HEK293 (cell line): ENCODE measurements at regions not wholly inside any gene's neighbourhood (a gene's known extent, or its start where the extent isn't known, plus 50 kb on each side); places are given as distances from the start of the nearest gene placed in this dataset.

Source experiments
- CTCF ChIP-seq: fragments of 450-650 bp; formaldehyde crosslinking; IDR thresholded peaks from 2 replicates; pipeline ENCODE4 v1.5.1; 2016; ENCODE audit warnings: missing biosample characterization, missing genetic modification characterization
- TSHZ1 ChIP-seq: fragments of 450-650 bp; formaldehyde crosslinking; IDR thresholded peaks from 2 replicates; pipeline ENCODE4 v1.5.1; 2016; ENCODE audit warnings: missing biosample characterization, missing genetic modification characterization, borderline replicate concordance
- YY1 ChIP-seq: fragments of 450-650 bp; formaldehyde crosslinking; IDR thresholded peaks from 2 replicates; pipeline ENCODE4 v1.5.1; 2018; ENCODE audit warnings: missing biosample characterization, missing genetic modification characterization
- ZBTB1 ChIP-seq: fragments of 450-650 bp; formaldehyde crosslinking; IDR thresholded peaks from 2 replicates; pipeline ENCODE4 v1.5.1; 2016; ENCODE audit warnings: missing biosample characterization, missing genetic modification characterization
- ZNF174 ChIP-seq: fragments of 450-650 bp; formaldehyde crosslinking; IDR thresholded peaks from 2 replicates; pipeline ENCODE4 v1.5.0; 2017; ENCODE audit warnings: missing biosample characterization, mild to moderate bottlenecking, missing genetic modification characterization
- ZNF302 ChIP-seq: fragments of 450-650 bp; formaldehyde crosslinking; IDR thresholded peaks from 2 replicates; pipeline ENCODE4 v1.5.1; 2016; ENCODE audit warnings: missing biosample characterization, missing genetic modification characterization, low read depth
- ZNF404 ChIP-seq: fragments of 450-650 bp; formaldehyde crosslinking; IDR thresholded peaks from 2 replicates; pipeline ENCODE4 v1.5.1; 2017; ENCODE audit warnings: missing biosample characterization, missing genetic modification characterization

- TF ChIP-seq CTCF (tag by site-specific recombination) (no peak), ZNF404 (tag by site-specific recombination) (no peak), YY1 (tag by site-specific recombination) (no peak), ZNF302 (tag by site-specific recombination) (no peak), ZNF174 (tag by site-specific recombination) (no peak), ZBTB1 (tag by site-specific recombination) (no peak), TSHZ1 (tag by site-specific recombination) (no peak)
These were observed 60.6 kb upstream of the AMPD3 start for GRCh38 chr11:10394229-10395101.
